ENCODE measurements at regions not wholly inside any gene's neighbourhood (a gene's known extent, or its start where the extent isn't known, plus 50 kb on each side); places are given as distances from the start of the nearest gene placed in this dataset.

- TF ChIP-seq LEF1 (IDR thresholded peaks at IDR 0.05; ENCODE audit: borderline replicate concordance) (no peak), ELF4 (IDR thresholded peaks at IDR 0.05) (no peak), FOXK2 (IDR thresholded peaks at IDR 0.05) (no peak), NFRKB (IDR thresholded peaks at IDR 0.05) (no peak), L3MBTL2 (conservative IDR thresholded peaks at IDR 0.05) (no peak)
Measured at GRCh38 chr5:147995846-147996245, 67.9 kb upstream of the SPINK5 start.

All from HEK293T (cell line).